ENCODE measurements at regions not wholly inside any gene's neighbourhood (a gene's known extent, or its start where the extent isn't known, plus 50 kb on each side); places are given as distances from the start of the nearest gene placed in this dataset.

GRCh38 chr2:192333642-192334041 is 138.9 kb upstream of the TMEFF2 start:
- no peak for TF ChIP-seq CTCF (IDR thresholded peaks at IDR 0.05)
- no peak for TF ChIP-seq POLR2A (IDR thresholded peaks at IDR 0.05)

Data from lower leg skin (tissue), 3 donors.